HG03103 (cell line): ENCODE measurements at regions not wholly inside any gene's neighbourhood (a gene's known extent, or its start where the extent isn't known, plus 50 kb on each side); places are given as distances from the start of the nearest gene placed in this dataset.
"Not testable (repeated sequence)": the region's sequence is repeated elsewhere in the genome, so short reads cannot be mapped to it uniquely, and the experiment has no call there.

Source experiments
- ATAC-seq: cut with Tn5 transposase; IDR thresholded peaks from one replicate; pipeline ENCODE4 v1.9.1; 2021; ENCODE audit warnings: low read depth; ENCODE audit not compliant: unreplicated experiment

GRCh38 chr17:21549107-21549687 lies 143.1 kb upstream of the KCNJ18 start:
- no peak for ATAC-seq

GRCh38 chr17:21550031-21550430 lies 142.3 kb upstream of the KCNJ18 start:
- ATAC-seq, result not testable (repeated sequence)

GRCh38 chr17:21551081-21551881 lies 141.0 kb upstream of the KCNJ18 start:
- peak; percentile 61 for ATAC-seq

GRCh38 chr17:21558921-21559320 lies 133.4 kb upstream of the KCNJ18 start:
- ATAC-seq, result not testable (repeated sequence)

- ATAC-seq, result no peak
Observed at GRCh38 chr17:21564262-21564661, 128.1 kb upstream of the KCNJ18 start.

GRCh38 chr17:21564757-21565156 lies 127.6 kb upstream of the KCNJ18 start:
- not testable (repeated sequence) for ATAC-seq

- not testable (repeated sequence) for ATAC-seq
Observed at GRCh38 chr17:21570427-21570826, 121.9 kb upstream of the KCNJ18 start.

GRCh38 chr17:21572148-21572547 lies 120.2 kb upstream of the KCNJ18 start:
- not testable (repeated sequence) for ATAC-seq

GRCh38 chr17:21573271-21573960 lies 118.9 kb upstream of the KCNJ18 start:
- not testable (repeated sequence) for ATAC-seq

GRCh38 chr17:21573961-21574610 lies 118.2 kb upstream of the KCNJ18 start:
- no peak for ATAC-seq

GRCh38 chr17:21574611-21575255 lies 117.6 kb upstream of the KCNJ18 start:
- ATAC-seq, result not testable (repeated sequence)

GRCh38 chr17:21578783-21579182 lies 113.5 kb upstream of the KCNJ18 start:
- not testable (repeated sequence) for ATAC-seq

GRCh38 chr17:21592774-21593173 lies 99.5 kb upstream of the KCNJ18 start:
- ATAC-seq, result no peak

GRCh38 chr17:21593452-21594105 lies 98.7 kb upstream of the KCNJ18 start:
- not testable (repeated sequence) for ATAC-seq

GRCh38 chr17:21595086-21595485 lies 97.2 kb upstream of the KCNJ18 start:
- ATAC-seq, result no peak

- no peak for ATAC-seq
Observed at GRCh38 chr17:21602176-21602575, 90.1 kb upstream of the KCNJ18 start.

GRCh38 chr17:21603292-21603691 lies 89.0 kb upstream of the KCNJ18 start:
- not testable (repeated sequence) for ATAC-seq

- not testable (repeated sequence) for ATAC-seq
Observed at GRCh38 chr17:21611443-21611842, 80.9 kb upstream of the KCNJ18 start.

- not testable (repeated sequence) for ATAC-seq
Observed at GRCh38 chr17:21612123-21613070, 79.9 kb upstream of the KCNJ18 start.
